ENCODE measurements at regions not wholly inside any gene's neighbourhood (a gene's known extent, or its start where the extent isn't known, plus 50 kb on each side); places are given as distances from the start of the nearest gene placed in this dataset.

- TF ChIP-seq, protein P1, sequence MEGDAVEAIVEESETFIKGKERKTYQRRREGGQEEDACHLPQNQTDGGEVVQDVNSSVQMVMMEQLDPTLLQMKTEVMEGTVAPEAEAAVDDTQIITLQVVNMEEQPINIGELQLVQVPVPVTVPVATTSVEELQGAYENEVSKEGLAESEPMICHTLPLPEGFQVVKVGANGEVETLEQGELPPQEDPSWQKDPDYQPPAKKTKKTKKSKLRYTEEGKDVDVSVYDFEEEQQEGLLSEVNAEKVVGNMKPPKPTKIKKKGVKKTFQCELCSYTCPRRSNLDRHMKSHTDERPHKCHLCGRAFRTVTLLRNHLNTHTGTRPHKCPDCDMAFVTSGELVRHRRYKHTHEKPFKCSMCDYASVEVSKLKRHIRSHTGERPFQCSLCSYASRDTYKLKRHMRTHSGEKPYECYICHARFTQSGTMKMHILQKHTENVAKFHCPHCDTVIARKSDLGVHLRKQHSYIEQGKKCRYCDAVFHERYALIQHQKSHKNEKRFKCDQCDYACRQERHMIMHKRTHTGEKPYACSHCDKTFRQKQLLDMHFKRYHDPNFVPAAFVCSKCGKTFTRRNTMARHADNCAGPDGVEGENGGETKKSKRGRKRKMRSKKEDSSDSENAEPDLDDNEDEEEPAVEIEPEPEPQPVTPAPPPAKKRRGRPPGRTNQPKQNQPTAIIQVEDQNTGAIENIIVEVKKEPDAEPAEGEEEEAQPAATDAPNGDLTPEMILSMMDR (conservative IDR thresholded peaks at IDR 0.05 in 1 of 2, IDR thresholded peaks at IDR 0.05 in 1 of 2; ENCODE audit: low read depth in 1 of 2, low read length in 2 of 2) = no peak
- no peak for TF ChIP-seq EZH2 (IDR thresholded peaks at IDR 0.05; ENCODE audit: low read length, missing control alignments)
- Histone ChIP-seq H3K79me2 (ENCODE audit: control insufficient read depth, insufficient read depth, low read length) (no peaks in the 10 kb centered on the region), H3K4me1 (ENCODE audit: control insufficient read depth, extremely low read depth, insufficient read depth, low read length) (no peaks in the 10 kb centered on the region), H3K9me3 (ENCODE audit: control insufficient read depth, insufficient read depth, low read depth, low read length) (no peaks in the 10 kb centered on the region), H3K9ac (ENCODE audit: insufficient read depth, low read length) (no peak overlapping the region), H3K4me3 (replicated peaks in 1 of 4; ENCODE audit: control extremely low read depth in 1 of 4, insufficient read depth in 1 of 4, low read depth in 3 of 4, low read length in 4 of 4) (no peak overlapping the region), H3K27me3 (ENCODE audit: control insufficient read depth, insufficient read depth, low read length) (no peaks in the 10 kb centered on the region), H3K4me2 (ENCODE audit: extremely low read depth, insufficient read depth, low read length) (no peak overlapping the region), H4K20me1 (ENCODE audit: control insufficient read depth, extremely low read depth, insufficient read depth, low read length) (no peaks in the 10 kb centered on the region), H2AFZ (ENCODE audit: low read length) (no peak overlapping the region), H3K27ac (ENCODE audit: insufficient read depth, low read length) (no peak overlapping the region), H3K36me3 (ENCODE audit: control insufficient read depth, insufficient read depth, low read length) (no peaks in the 10 kb centered on the region)
- DNase-seq (ENCODE audit: low read depth in 2 of 2) = peak in 1 of 2 donors; percentile 60
Observed at GRCh38 chr4:154126276-154126675, 337.4 kb upstream of the SFRP2 start.

DNA sequence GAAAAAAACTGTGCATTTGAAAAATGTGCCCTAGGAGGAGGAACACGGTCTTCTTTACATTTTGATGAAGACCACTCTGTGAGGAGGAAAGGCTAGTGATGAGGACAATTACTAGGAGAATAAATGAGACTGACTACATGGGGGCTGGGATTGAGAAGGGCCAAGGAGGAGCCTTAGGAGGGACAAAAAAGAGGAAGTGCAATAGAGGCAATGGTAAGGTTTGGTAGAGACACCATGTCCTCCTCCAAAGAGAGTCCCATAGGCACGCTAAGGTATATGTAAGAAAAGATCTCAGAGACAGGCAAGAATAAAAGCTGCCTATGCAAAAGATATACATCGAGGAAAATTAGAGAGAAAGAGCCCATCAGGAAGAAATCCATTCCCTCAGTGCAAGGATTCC is 336.5 kb upstream of the SFRP2 start:
- H3K27ac ChIP-seq (ENCODE audit: insufficient read depth, low read length) = no peak overlapping the region

GRCh38 chr4:154124539-154125255 is 335.8 kb upstream of the SFRP2 start:
- no peaks in the 10 kb centered on the region for H3K9me3 ChIP-seq (ENCODE audit: control insufficient read depth, insufficient read depth, low read depth, low read length)
- H3K36me3 ChIP-seq (ENCODE audit: control insufficient read depth, insufficient read depth, low read length) = no peaks in the 10 kb centered on the region
- H3K27ac ChIP-seq (ENCODE audit: insufficient read depth, low read length) = no peak overlapping the region
- H3K4me1 ChIP-seq (ENCODE audit: control insufficient read depth, extremely low read depth, insufficient read depth, low read length) = no peaks in the 10 kb centered on the region
- TF ChIP-seq EZH2 (IDR thresholded peaks at IDR 0.05; ENCODE audit: low read length, missing control alignments) = no peak
- TF ChIP-seq, protein P1 (conservative IDR thresholded peaks at IDR 0.05 in 1 of 2, IDR thresholded peaks at IDR 0.05 in 1 of 2; ENCODE audit: low read depth in 1 of 2, low read length in 2 of 2) = no peak
- no peaks in the 10 kb centered on the region for H3K79me2 ChIP-seq (ENCODE audit: control insufficient read depth, insufficient read depth, low read length)
- peak; percentile 31 to 94 for DNase-seq (ENCODE audit: low read depth in 2 of 2)
- H3K9ac ChIP-seq (ENCODE audit: insufficient read depth, low read length) = no peak overlapping the region
- H3K27me3 ChIP-seq (ENCODE audit: control insufficient read depth, insufficient read depth, low read length) = no peaks in the 10 kb centered on the region
- no peak overlapping the region for H3K4me2 ChIP-seq (ENCODE audit: extremely low read depth, insufficient read depth, low read length)
- no peaks in the 10 kb centered on the region for H4K20me1 ChIP-seq (ENCODE audit: control insufficient read depth, extremely low read depth, insufficient read depth, low read length)
- H2AFZ ChIP-seq (ENCODE audit: low read length) = no peak overlapping the region
- no peak overlapping the region for H3K4me3 ChIP-seq (replicated peaks in 1 of 4; ENCODE audit: control extremely low read depth in 1 of 4, insufficient read depth in 1 of 4, low read depth in 3 of 4, low read length in 4 of 4)

More for the DNA sequence above, 336.5 kb upstream of the SFRP2 start:
- Histone ChIP-seq H3K4me2 (ENCODE audit: extremely low read depth, insufficient read depth, low read length) (no peak overlapping the region), H3K4me3 (replicated peaks in 1 of 4; ENCODE audit: control extremely low read depth in 1 of 4, insufficient read depth in 1 of 4, low read depth in 3 of 4, low read length in 4 of 4) (no peak overlapping the region), H4K20me1 (ENCODE audit: control insufficient read depth, extremely low read depth, insufficient read depth, low read length) (no peaks in the 10 kb centered on the region), H3K9me3 (ENCODE audit: control insufficient read depth, insufficient read depth, low read depth, low read length) (no peaks in the 10 kb centered on the region), H3K4me1 (ENCODE audit: control insufficient read depth, extremely low read depth, insufficient read depth, low read length) (no peaks in the 10 kb centered on the region), H3K79me2 (ENCODE audit: control insufficient read depth, insufficient read depth, low read length) (no peaks in the 10 kb centered on the region), H3K9ac (ENCODE audit: insufficient read depth, low read length) (no peak overlapping the region), H3K36me3 (ENCODE audit: control insufficient read depth, insufficient read depth, low read length) (no peaks in the 10 kb centered on the region), H2AFZ (ENCODE audit: low read length) (no peak overlapping the region), H3K27me3 (ENCODE audit: control insufficient read depth, insufficient read depth, low read length) (no peaks in the 10 kb centered on the region)
- no peak for TF ChIP-seq EZH2 (IDR thresholded peaks at IDR 0.05; ENCODE audit: low read length, missing control alignments)
- DNase-seq (ENCODE audit: low read depth in 2 of 2) = no peak
